ENCODE measurements at regions not wholly inside any gene's neighbourhood (a gene's known extent, or its start where the extent isn't known, plus 50 kb on each side); places are given as distances from the start of the nearest gene placed in this dataset.
A peak's percentile ranks its signal among the peaks of the same experiment; 100 is the strongest.

- intact Hi-C loops (cut with DNase I; ENCODE audit: low total_unique reads), result no loop called here
Observed at GRCh38 chr21:39114871-39115575, 68.2 kb downstream of the PSMG1 start.

GRCh38 chr21:39111931-39112550, 71.2 kb downstream of the PSMG1 start:
- Histone ChIP-seq H3K9me3 (no peaks in the 10 kb centered on the region), H3K27ac (peak overlapping the region in 1 of 2 donors; percentile 58), H3K4me1 (peaks cover 0 to 5% of the 10 kb centered on the region in 2 donors), H3K4me3 (no peak overlapping the region), H3K27me3 (no peaks in the 10 kb centered on the region), H3K36me3 (no peaks in the 10 kb centered on the region)
- TF ChIP-seq CTCF (IDR thresholded peaks at IDR 0.05) (no peak), POLR2A (IDR thresholded peaks at IDR 0.05) (no peak)
- DNase-seq, result no peak
- intact Hi-C loops (cut with DNase I; ENCODE audit: low total_unique reads), result no loop called here

More at GRCh38 chr21:39114871-39115575, 68.2 kb downstream of the PSMG1 start:
- no peak for DNase-seq
- H3K27ac ChIP-seq, result no peak overlapping the region
- no peak overlapping the region for H3K4me3 ChIP-seq
- TF ChIP-seq POLR2A (IDR thresholded peaks at IDR 0.05) (no peak), CTCF (IDR thresholded peaks at IDR 0.05) (no peak)
- H3K9me3 ChIP-seq, result no peaks in the 10 kb centered on the region
- no peaks in the 10 kb centered on the region for H3K36me3 ChIP-seq
- no peaks in the 10 kb centered on the region for H3K27me3 ChIP-seq
- peaks cover 0 to 5% of the 10 kb centered on the region in 2 donors for H3K4me1 ChIP-seq

GRCh38 chr21:39110431-39110830, 72.8 kb downstream of the PSMG1 start:
- Histone ChIP-seq H3K36me3 (no peaks in the 10 kb centered on the region), H3K4me1 (peaks cover 0 to 5% of the 10 kb centered on the region in 2 donors), H3K27ac (no peak overlapping the region), H3K9me3 (no peaks in the 10 kb centered on the region), H3K27me3 (no peaks in the 10 kb centered on the region), H3K4me3 (no peak overlapping the region)
- no peak for TF ChIP-seq POLR2A (IDR thresholded peaks at IDR 0.05)
- no peak for TF ChIP-seq CTCF (IDR thresholded peaks at IDR 0.05)
- DNase-seq, result no peak
- intact Hi-C loops (cut with DNase I; ENCODE audit: low total_unique reads), result no loop called here

GRCh38 chr21:39109596-39110210, 73.5 kb downstream of the PSMG1 start:
- TF ChIP-seq CTCF (IDR thresholded peaks at IDR 0.05) (no peak), POLR2A (IDR thresholded peaks at IDR 0.05) (no peak)
- H3K27me3 ChIP-seq, result no peaks in the 10 kb centered on the region
- H3K27ac ChIP-seq, result no peak overlapping the region
- H3K36me3 ChIP-seq, result no peaks in the 10 kb centered on the region
- no peak for DNase-seq
- no peaks in the 10 kb centered on the region for H3K9me3 ChIP-seq
- H3K4me3 ChIP-seq, result no peak overlapping the region
- intact Hi-C loops (cut with DNase I; ENCODE audit: low total_unique reads), result no loop called here
- H3K4me1 ChIP-seq, result peaks cover 0 to 5% of the 10 kb centered on the region in 2 donors

GRCh38 chr21:39109163-39109530, 74.1 kb downstream of the PSMG1 start:
- Histone ChIP-seq H3K36me3 (no peaks in the 10 kb centered on the region), H3K4me3 (no peak overlapping the region), H3K9me3 (no peaks in the 10 kb centered on the region), H3K4me1 (peaks cover 0 to 5% of the 10 kb centered on the region in 2 donors), H3K27me3 (no peaks in the 10 kb centered on the region), H3K27ac (no peak overlapping the region)
- no peak for DNase-seq
- intact Hi-C loops (cut with DNase I; ENCODE audit: low total_unique reads), result no loop called here
- TF ChIP-seq CTCF (IDR thresholded peaks at IDR 0.05) (no peak), POLR2A (IDR thresholded peaks at IDR 0.05) (no peak)
